ENCODE measurements at regions not wholly inside any gene's neighbourhood (a gene's known extent, or its start where the extent isn't known, plus 50 kb on each side); places are given as distances from the start of the nearest gene placed in this dataset.
"Not testable (repeated sequence)": the region's sequence is repeated elsewhere in the genome, so short reads cannot be mapped to it uniquely, and the experiment has no call there.

GRCh38 chr3:101143012-101143411 is 149.8 kb upstream of the ABI3BP start:
- no peak overlapping the region for H3K4me3 ChIP-seq (ENCODE audit: low read depth, low read length)
- TF ChIP-seq CTCF (IDR thresholded peaks at IDR 0.05; ENCODE audit: insufficient read depth, low read depth, low read length): no peak
- DNase-seq (ENCODE audit: low read depth): no peak

GRCh38 chr3:101142160-101142559 is 148.9 kb upstream of the ABI3BP start:
- TF ChIP-seq CTCF (IDR thresholded peaks at IDR 0.05; ENCODE audit: insufficient read depth, low read depth, low read length): no peak
- H3K4me3 ChIP-seq (ENCODE audit: low read depth, low read length): no peak overlapping the region
- no peak for DNase-seq (ENCODE audit: low read depth)

GRCh38 chr3:101141135-101141534 is 147.9 kb upstream of the ABI3BP start:
- no peak overlapping the region for H3K4me3 ChIP-seq (ENCODE audit: low read depth, low read length)
- DNase-seq (ENCODE audit: low read depth): no peak
- TF ChIP-seq CTCF (IDR thresholded peaks at IDR 0.05; ENCODE audit: insufficient read depth, low read depth, low read length): no peak

- no peak overlapping the region for H3K4me3 ChIP-seq (ENCODE audit: low read depth, low read length)
- no peak for TF ChIP-seq CTCF (IDR thresholded peaks at IDR 0.05; ENCODE audit: insufficient read depth, low read depth, low read length)
- no peak for DNase-seq (ENCODE audit: low read depth)
Observed at GRCh38 chr3:101138817-101139216, 145.6 kb upstream of the ABI3BP start.

- no peak for DNase-seq (ENCODE audit: low read depth)
- H3K4me3 ChIP-seq (ENCODE audit: low read depth, low read length): no peak overlapping the region
- no peak for TF ChIP-seq CTCF (IDR thresholded peaks at IDR 0.05; ENCODE audit: insufficient read depth, low read depth, low read length)
Observed at GRCh38 chr3:101134331-101134730, 141.1 kb upstream of the ABI3BP start.

GRCh38 chr3:101133652-101134051 is 140.4 kb upstream of the ABI3BP start:
- DNase-seq (ENCODE audit: low read depth): no peak
- no peak overlapping the region for H3K4me3 ChIP-seq (ENCODE audit: low read depth, low read length)
- no peak for TF ChIP-seq CTCF (IDR thresholded peaks at IDR 0.05; ENCODE audit: insufficient read depth, low read depth, low read length)

- not testable (repeated sequence) for H3K4me3 ChIP-seq (ENCODE audit: low read depth, low read length); DNase-seq (ENCODE audit: low read depth)
Observed at GRCh38 chr3:101133197-101133596, 140.0 kb upstream of the ABI3BP start.
